NCI-H128 (cell line): ENCODE measurements at regions not wholly inside any gene's neighbourhood (a gene's known extent, or its start where the extent isn't known, plus 50 kb on each side); places are given as distances from the start of the nearest gene placed in this dataset.
"Not testable (repeated sequence)": the region's sequence is repeated elsewhere in the genome, so short reads cannot be mapped to it uniquely, and the experiment has no call there.

Experiments used
- DNase-seq: peaks from one replicate; lab custom pipeline; 2025; ENCODE audit not compliant: unreplicated experiment; lab: John Stamatoyannopoulos, UW

DNA sequence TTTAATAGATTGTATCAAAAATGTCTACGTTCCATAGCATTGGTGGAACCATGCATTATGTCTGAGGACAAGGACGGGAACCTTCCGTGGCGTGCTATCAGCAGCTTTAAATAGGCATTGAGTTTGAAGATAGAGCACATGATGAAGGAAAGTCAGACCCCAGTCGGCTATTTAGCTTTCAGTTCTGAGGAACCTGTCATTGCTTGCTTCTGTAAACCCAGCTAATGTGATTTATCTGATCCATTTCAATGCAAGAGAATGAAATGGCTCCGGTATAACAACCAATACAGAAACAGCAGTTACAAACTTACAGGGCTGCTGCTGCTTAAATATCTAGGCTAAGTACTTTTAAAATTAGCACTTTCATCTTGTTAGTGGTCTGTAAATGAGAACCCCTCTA, 503.3 kb downstream of the RNF144A start:
- DNase-seq, result no peak

GRCh38 chr2:7424481-7424880, 507.3 kb downstream of the RNF144A start:
- DNase-seq, result no peak

- DNase-seq, result peak; percentile 47
Observed at GRCh38 chr2:7427293-7428060, 510.3 kb downstream of the RNF144A start.

GRCh38 chr2:7428454-7429204, 511.4 kb downstream of the RNF144A start:
- no peak for DNase-seq

- DNase-seq, result no peak
Observed at GRCh38 chr2:7429733-7430132, 512.5 kb downstream of the RNF144A start.

DNA sequence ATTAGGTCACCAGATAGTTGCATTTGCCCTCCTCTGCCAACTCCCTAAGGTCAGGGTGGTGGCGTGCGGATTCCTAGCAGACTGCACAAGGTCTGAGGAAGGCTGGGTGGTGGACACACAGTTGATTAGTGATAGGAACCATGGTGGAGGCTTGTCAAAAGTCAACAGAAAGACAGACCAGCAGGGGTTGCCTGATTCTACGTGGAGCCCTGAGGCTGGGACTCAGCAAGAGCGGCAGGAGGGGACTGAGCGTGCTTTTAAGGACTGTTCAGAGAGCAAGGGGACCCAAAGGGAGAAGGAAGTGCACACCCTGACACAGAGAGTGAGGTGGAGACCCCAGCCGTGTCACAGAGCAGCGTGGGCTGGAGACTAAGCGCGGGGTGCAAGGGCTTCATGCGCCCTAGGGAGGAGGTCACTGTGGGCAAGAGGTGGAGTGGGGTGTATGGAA, 513.2 kb downstream of the RNF144A start:
- DNase-seq, result no peak

GRCh38 chr2:7430869-7431641, 513.8 kb downstream of the RNF144A start:
- DNase-seq, result no peak

DNA sequence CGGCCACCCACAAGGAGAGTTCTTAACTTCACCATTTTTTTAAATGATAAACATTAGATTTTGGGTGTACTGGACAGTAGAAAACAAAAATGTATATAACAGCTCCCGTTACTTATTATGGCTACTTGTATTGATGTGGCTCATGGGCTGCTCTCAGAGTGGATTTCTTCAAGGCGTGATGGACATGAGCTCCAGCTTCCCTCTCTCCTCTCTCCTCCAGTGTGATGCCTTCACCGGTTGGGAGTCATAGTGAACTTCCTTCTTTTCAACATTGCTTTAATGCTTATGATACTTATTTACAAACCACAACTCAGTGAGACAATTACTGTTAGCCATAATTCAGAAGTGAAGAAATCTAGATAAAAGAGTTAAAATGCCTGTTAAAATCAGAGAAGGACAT, 515.2 kb downstream of the RNF144A start:
- DNase-seq, result no peak

DNA sequence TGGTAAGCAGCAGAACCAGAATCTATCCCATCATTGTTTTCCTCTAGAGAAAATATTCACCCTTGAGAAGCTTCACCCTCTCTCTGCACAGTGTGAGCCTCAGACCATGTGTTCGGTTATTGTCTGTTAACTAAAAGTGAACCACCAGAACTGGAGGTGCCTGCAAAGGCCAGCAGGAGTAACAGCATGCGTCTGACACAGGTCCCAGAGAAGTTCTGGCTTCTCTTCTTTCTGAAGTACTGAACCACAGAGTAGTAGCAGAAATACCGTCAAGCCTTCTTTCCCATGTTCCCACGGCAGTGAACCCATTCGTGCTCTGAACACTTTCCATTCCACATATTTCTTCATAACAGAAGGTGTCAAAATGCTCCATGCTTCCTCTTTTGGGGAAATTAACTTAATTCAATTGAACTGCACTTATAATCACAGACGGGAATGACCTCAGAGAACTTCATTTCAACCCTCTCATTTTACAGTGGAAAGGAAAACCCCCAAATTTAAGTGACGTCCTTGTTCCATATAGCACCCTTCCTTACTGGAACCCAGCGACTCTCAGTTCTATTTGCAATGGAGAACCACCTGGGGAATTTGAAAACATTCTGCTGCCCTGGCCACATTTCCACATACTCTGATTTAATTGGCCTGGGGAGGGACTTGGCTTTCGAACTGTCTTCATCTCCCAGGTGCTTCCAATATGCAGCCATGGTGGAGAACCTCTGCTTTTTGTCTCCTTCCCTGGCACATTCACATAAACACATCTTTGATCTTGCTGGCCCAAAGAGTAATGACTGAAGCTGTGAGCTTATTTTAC, 519.1 kb downstream of the RNF144A start:
- DNase-seq, result no peak

DNA sequence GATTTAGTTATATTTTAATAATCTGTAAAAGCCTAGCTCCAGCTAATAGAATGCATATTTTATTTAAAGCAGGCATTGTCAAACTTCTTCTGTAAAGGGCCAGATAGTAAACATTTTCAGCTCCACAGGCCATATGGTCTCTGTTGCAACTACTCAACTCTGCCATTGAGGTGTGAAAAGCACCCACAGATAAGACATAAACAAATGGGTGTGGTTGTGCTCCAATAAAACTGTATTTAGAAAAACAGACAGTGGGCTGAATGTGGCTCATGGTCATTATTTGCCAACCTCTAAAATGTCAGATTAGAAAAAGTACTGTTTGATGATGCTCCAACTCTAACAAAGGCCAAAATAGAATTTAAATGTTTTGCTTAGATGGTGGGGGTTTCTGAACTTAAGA, 519.9 kb downstream of the RNF144A start:
- no peak for DNase-seq

- DNase-seq, result no peak
Observed at GRCh38 chr2:7437716-7438632, 520.8 kb downstream of the RNF144A start.

DNA sequence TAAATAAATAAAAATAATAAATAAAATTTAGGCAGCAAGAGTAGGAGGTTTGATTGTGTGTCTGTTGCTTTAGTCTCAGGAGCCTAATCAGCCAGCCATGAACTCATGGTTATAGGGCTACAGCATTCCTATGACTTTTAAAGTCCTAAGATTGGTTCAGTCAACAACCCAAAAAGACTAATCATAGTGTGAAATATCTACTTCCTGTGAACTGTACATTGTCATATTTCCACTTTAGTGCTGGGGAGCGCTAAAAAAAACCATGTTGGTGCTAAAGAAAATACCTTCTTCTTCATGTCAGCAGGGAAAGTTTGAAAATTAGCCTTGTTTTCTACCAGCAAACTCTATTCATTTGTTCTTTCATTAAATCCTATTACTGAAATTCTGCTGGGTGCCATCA, 521.6 kb downstream of the RNF144A start:
- no peak for DNase-seq

GRCh38 chr2:7440977-7441376, 523.8 kb downstream of the RNF144A start:
- DNase-seq, result no peak

- DNase-seq, result not testable (repeated sequence)
Observed at GRCh38 chr2:7441841-7442240, 524.6 kb downstream of the RNF144A start.

DNA sequence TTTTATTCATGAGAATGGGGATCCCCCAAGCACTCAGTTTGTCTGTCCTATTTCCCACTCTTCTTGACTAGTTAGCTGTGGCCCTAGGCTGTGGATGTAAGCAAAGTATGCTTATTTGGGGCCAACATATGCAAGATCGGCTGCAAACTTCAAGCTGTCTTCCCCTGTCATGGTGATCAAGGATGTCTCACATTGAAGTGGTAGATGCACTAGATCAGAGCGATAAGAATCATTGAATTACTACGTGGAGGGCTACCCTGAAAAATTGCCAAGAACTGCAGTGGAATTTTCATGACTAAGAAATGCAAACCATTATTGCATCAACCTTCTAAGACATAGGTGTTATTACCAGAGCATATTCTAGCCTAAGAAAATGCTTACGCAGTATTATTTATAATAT, 527.4 kb downstream of the RNF144A start:
- no peak for DNase-seq

DNA sequence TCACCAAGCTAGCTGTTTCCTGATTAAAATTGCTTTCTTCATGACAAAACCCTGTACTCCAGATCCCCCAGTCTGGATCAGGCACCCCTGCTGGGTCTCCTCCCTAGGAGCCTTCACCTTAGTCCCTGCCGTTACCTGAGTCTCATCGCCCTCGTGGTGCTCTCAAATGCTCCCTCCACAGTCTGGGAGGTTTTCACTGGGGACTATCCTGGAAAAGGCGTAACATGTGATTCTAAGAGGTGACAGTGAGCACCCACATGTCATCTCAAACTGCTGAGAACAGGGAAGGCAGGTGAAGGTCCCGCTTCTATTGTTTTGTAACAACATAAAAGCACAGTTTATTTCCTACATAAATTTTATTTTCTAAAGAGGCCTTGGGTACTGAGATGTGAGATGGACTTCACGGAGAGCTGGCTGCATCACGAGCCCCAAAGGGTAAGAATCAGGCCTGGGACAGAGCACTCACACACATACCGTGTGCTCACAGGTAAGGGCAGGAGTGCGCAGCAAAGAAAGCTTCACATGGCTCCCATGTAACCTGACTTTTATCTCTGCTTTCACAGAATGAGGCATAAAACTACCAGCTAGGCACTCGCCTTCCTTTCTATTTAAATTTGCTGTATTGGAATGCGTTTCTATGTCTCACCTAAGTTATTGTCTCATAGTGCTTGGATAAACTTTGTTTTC, 531.5 kb downstream of the RNF144A start:
- no peak for DNase-seq

GRCh38 chr2:7449298-7449697, 532.1 kb downstream of the RNF144A start:
- DNase-seq, result no peak

DNA sequence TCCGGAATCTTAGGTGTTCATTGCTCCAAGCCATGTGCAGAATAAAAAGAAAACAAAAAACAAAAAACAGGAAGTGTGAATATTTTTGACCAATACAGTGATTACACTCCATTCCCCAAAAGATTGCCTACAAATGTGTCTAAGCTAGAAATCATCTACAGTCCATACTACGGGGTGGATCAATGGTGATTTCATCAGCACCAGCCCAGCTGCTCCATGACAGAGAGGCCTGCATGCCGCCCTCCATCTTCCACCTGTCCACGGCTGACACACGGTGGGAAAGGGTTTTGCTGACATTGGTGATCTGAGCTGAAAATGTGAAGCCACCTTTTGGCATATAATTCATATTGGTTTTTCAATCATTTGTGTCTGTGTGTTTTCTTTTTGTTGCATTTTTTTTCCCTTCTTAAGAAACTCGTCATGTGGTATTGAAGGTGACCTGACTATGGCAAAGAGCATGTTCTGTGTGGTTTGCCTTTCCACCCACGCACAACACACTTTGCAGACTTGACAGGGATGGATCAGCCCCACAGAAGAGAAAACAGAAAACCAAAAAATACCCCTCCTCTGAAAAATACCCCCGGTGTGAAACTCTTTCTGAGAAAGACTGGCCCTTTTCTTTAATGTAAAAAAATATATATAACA, 533.1 kb downstream of the RNF144A start:
- DNase-seq, result no peak

- no peak for DNase-seq
Observed at GRCh38 chr2:7450833-7451190, 533.6 kb downstream of the RNF144A start.
